DND-41 (cell line): ENCODE measurements at regions not wholly inside any gene's neighbourhood (a gene's known extent, or its start where the extent isn't known, plus 50 kb on each side); places are given as distances from the start of the nearest gene placed in this dataset.

Source experiments
- EZH2 ChIP-seq: IDR thresholded peaks from 3 replicates; pipeline ENCODE4 v1.6.1; 2012; ENCODE audit warnings: borderline replicate concordance, low read depth, mild to moderate bottlenecking, moderate library complexity, low read length, inconsistent platforms; ENCODE audit not compliant: severe bottlenecking
- TF ChIP-seq, protein P1 (sequence below): IDR thresholded peaks from 2 replicates; pipeline ENCODE4 v1.5.1; 2012; ENCODE audit warnings: borderline replicate concordance, low read length, moderate library complexity, mild to moderate bottlenecking; ENCODE audit not compliant: poor library complexity, severe bottlenecking; ENCODE audit errors: extremely low read depth

DNA sequence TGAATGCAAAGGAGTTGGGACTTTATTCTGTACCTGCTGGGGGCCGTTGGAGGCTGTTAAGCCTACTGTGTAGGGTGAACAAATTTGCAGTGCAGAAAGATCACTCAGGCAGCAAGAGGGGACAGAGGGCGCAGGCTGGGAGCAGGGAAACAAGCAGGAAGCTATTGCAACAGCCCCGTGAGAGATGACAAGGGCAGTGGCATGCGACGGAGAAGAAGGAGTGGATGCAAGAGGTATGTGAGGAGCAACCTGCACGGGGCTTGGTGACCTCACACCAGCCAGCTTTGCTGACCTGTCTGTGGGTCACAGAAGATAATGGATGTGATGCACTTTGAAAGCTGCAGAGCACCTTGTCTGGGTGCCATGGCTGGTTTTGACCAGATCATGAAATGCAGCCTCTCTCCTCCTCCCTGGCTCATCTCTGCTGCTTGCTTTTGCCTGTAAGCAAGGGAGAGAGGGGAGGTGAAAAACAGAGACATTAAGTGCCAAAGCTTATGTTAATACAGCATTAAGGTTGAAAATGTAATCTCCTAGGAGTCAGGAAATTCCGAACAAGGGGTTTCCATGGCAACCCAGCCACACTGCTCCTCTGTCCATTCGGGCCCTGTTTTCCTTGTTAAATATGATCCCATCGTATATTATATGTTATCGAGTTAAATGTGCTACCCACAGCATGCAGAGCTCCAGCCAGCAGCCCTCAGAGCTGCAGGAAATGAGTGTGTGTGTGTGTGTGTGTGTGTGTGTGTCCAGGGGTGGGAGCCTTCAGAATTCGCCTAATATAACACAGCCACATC lies 314.3 kb upstream of the ZMIZ1 start:
- TF ChIP-seq, protein P1, sequence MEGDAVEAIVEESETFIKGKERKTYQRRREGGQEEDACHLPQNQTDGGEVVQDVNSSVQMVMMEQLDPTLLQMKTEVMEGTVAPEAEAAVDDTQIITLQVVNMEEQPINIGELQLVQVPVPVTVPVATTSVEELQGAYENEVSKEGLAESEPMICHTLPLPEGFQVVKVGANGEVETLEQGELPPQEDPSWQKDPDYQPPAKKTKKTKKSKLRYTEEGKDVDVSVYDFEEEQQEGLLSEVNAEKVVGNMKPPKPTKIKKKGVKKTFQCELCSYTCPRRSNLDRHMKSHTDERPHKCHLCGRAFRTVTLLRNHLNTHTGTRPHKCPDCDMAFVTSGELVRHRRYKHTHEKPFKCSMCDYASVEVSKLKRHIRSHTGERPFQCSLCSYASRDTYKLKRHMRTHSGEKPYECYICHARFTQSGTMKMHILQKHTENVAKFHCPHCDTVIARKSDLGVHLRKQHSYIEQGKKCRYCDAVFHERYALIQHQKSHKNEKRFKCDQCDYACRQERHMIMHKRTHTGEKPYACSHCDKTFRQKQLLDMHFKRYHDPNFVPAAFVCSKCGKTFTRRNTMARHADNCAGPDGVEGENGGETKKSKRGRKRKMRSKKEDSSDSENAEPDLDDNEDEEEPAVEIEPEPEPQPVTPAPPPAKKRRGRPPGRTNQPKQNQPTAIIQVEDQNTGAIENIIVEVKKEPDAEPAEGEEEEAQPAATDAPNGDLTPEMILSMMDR: no peak
- no peak for TF ChIP-seq EZH2
